ENCODE measurements at regions not wholly inside any gene's neighbourhood (a gene's known extent, or its start where the extent isn't known, plus 50 kb on each side); places are given as distances from the start of the nearest gene placed in this dataset.
"Not testable (repeated sequence)": the region's sequence is repeated elsewhere in the genome, so short reads cannot be mapped to it uniquely, and the experiment has no call there.

DNA sequence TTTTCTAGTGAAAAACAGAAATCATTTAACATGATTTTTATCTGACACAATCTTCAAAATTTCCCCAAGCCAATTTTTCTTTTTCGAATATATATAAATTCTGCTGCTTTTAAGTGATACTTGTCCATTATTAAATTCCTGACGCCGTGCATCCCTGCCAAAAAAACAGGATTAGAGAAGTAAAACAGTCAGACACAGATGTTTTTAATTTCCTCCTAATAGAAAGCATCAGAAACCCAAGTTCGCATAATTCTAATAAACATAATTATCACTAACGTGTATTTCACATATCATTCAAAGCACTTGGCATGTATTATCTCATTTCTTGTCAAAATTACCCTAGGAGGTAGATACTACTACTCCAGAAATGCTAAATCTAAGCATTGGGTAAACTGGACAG is 179.5 kb downstream of the ZFP64 start:
- no peaks in the 10 kb centered on the region for H3K36me3 ChIP-seq (ENCODE audit: insufficient read depth, low read length)
- peak overlapping the region; percentile 28; the same call in 1 of the 2 replicates for H3K4me3 ChIP-seq
- H3K9ac ChIP-seq (ENCODE audit: insufficient read length), result no peak overlapping the region
- H3K27ac ChIP-seq, result peak overlapping the region; percentile 48; the same call in 1 of the 2 replicates
- DNase-seq (ENCODE audit: low read depth, low spot score), result no peak
- H3K9me3 ChIP-seq (ENCODE audit: low read depth, low read length), result peaks cover 3% of the 10 kb centered on the region; the same call in 1 of the 2 replicates
- no peak for TF ChIP-seq EZH2 (IDR thresholded peaks at IDR 0.05)
- TF ChIP-seq POLR2AphosphoS5 (IDR thresholded peaks at IDR 0.05; ENCODE audit: borderline replicate concordance, low read depth, low read length), result no peak; the same call in 1 of the 2 replicates
- peak; percentile 8 for TF ChIP-seq FOXP2 (optimal IDR thresholded peaks at IDR 0.05; ENCODE audit: control extremely low read depth, extremely low read length, insufficient read depth)

DNA sequence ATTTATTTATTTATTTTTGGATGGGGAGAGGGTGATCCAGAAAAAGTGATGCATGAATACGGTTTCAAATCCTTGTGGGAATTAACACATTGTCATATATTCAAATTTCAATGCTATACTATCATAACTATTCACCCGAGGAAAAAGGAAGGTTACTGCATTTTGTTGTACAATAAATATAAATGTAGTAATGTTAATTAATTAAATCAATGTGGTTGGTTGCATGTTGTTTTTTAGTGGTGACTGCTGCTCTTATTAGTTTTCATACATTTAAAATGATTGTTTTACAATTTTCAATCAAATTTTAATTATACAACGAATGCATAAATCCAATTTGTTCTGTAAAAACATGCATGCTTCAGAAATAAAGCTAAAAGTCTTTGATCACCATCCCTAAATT is 180.5 kb downstream of the ZFP64 start:
- no peak overlapping the region for H3K27ac ChIP-seq
- peaks cover 3% of the 10 kb centered on the region; the same call in 1 of the 2 replicates for H3K9me3 ChIP-seq (ENCODE audit: low read depth, low read length)
- H3K9ac ChIP-seq (ENCODE audit: insufficient read length), result no peak overlapping the region
- DNase-seq (ENCODE audit: low read depth, low spot score), result no peak
- no peaks in the 10 kb centered on the region for H3K36me3 ChIP-seq (ENCODE audit: insufficient read depth, low read length)
- H3K4me3 ChIP-seq, result no peak overlapping the region
- TF ChIP-seq EZH2 (IDR thresholded peaks at IDR 0.05), result no peak
- no peak for TF ChIP-seq POLR2AphosphoS5 (IDR thresholded peaks at IDR 0.05; ENCODE audit: borderline replicate concordance, low read depth, low read length)
- no peak for TF ChIP-seq FOXP2 (optimal IDR thresholded peaks at IDR 0.05; ENCODE audit: control extremely low read depth, extremely low read length, insufficient read depth)

DNA sequence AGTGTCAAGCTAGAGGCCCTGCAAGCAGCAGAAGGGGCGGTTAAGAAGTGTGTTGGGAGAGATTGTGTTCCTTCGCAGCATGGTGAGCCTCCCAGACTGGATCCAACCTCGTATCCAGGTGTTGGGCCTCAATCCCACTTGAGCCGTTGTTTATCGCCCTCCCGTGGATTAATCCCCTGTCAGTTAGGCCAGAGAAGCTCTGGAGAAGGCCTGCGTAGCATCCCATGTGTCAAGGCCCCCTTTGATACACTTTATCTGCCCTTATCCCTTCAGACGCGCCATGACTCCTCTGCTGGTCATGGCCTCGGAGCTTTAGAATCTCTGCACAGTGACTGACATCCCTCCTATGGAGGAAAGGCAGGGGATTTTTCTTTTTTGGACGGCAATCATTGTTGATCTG is 181.0 kb downstream of the ZFP64 start:
- H3K4me3 ChIP-seq, result no peak overlapping the region
- no peak overlapping the region for H3K9ac ChIP-seq (ENCODE audit: insufficient read length)
- H3K9me3 ChIP-seq (ENCODE audit: low read depth, low read length), result peaks cover 3% of the 10 kb centered on the region; the same call in 1 of the 2 replicates
- no peak overlapping the region for H3K27ac ChIP-seq
- DNase-seq (ENCODE audit: low read depth, low spot score), result no peak
- TF ChIP-seq EZH2 (IDR thresholded peaks at IDR 0.05) (no peak), POLR2AphosphoS5 (IDR thresholded peaks at IDR 0.05; ENCODE audit: borderline replicate concordance, low read depth, low read length) (no peak), FOXP2 (optimal IDR thresholded peaks at IDR 0.05; ENCODE audit: control extremely low read depth, extremely low read length, insufficient read depth) (no peak)
- H3K36me3 ChIP-seq (ENCODE audit: insufficient read depth, low read length), result no peaks in the 10 kb centered on the region

DNA sequence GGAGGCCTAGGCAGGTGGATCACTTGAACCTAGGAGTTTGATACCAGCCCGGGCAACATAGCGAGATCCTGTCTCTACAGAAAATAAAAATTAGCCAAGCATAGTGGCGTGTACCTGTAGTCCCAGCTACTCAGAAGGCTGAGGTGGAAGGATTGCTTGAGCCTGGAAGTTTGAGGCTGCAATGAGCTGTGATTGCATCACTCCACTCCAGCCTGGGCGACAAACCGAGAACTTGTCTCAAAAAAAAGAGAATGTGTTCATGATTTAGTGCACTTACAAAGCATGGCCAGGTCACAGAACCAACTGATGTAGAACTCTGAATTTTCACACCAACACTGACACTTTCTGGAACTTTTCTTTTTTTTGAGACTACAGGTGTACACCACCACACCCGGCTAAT is 182.7 kb downstream of the ZFP64 start:
- TF ChIP-seq POLR2AphosphoS5 (IDR thresholded peaks at IDR 0.05; ENCODE audit: borderline replicate concordance, low read depth, low read length) (no peak), FOXP2 (optimal IDR thresholded peaks at IDR 0.05; ENCODE audit: control extremely low read depth, extremely low read length, insufficient read depth) (no peak), EZH2 (IDR thresholded peaks at IDR 0.05) (no peak)
- no peak for DNase-seq (ENCODE audit: low read depth, low spot score)

DNA sequence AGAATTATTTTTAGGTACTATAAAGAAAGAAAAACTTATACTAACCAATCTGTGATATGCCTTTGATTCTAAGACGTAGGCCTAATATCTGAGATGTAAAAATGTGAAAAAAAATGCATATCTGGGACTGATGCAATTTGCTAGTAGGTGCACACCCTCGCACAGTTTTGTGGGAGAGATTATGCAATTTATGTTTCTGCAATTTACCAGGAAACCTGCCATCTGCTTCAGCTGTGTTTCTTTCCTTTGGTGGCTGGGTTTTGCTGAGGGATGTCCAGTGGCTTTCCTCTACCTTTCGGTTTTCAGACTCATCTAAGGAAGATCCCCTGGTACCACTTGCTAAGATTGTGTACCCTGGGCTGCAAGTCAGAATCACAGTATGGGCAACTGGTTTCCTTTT is 186.9 kb downstream of the ZFP64 start:
- H3K27ac ChIP-seq, result peak overlapping the region; percentile 64
- H3K4me3 ChIP-seq, result no peak overlapping the region
- H3K36me3 ChIP-seq (ENCODE audit: insufficient read depth, low read length), result no peaks in the 10 kb centered on the region
- TF ChIP-seq POLR2AphosphoS5 (IDR thresholded peaks at IDR 0.05; ENCODE audit: borderline replicate concordance, low read depth, low read length) (no peak), EZH2 (IDR thresholded peaks at IDR 0.05) (no peak), FOXP2 (optimal IDR thresholded peaks at IDR 0.05; ENCODE audit: control extremely low read depth, extremely low read length, insufficient read depth) (no peak)
- DNase-seq (ENCODE audit: low read depth, low spot score), result no peak
- peak overlapping the region; percentile 26 for H3K9ac ChIP-seq (ENCODE audit: insufficient read length)
- H3K9me3 ChIP-seq (ENCODE audit: low read depth, low read length), result no peaks in the 10 kb centered on the region

More for the DNA sequence above, 182.7 kb downstream of the ZFP64 start:
- H3K36me3 ChIP-seq (ENCODE audit: insufficient read depth, low read length), result no peaks in the 10 kb centered on the region
- peaks cover 3% of the 10 kb centered on the region; the same call in 1 of the 2 replicates for H3K9me3 ChIP-seq (ENCODE audit: low read depth, low read length)
- no peak overlapping the region for H3K4me3 ChIP-seq
- H3K27ac ChIP-seq, result no peak overlapping the region
- no peak overlapping the region for H3K9ac ChIP-seq (ENCODE audit: insufficient read length)

DNA sequence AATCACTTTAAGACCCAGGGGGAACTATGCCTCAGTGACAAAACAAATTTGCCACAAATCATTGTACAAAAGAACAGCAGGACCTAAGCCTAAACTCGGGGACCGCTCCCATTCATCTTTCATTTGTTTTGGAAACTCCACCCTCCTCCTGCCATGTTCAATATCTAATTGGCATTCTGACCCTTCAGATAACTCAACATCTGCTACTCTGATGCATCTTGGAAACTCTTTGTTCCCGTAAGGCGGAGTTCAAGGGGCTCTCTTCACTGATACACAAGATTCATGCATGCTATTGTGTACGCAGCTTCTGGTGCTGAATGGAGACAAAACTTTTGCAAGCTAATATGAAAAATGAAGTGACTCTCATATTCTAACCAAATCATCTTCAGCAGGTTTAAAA is 187.6 kb downstream of the ZFP64 start:
- H3K27ac ChIP-seq, result peak overlapping the region; percentile 64; the same call in 1 of the 2 replicates
- H3K9ac ChIP-seq (ENCODE audit: insufficient read length), result no peak overlapping the region
- DNase-seq (ENCODE audit: low read depth, low spot score), result no peak
- H3K36me3 ChIP-seq (ENCODE audit: insufficient read depth, low read length), result no peaks in the 10 kb centered on the region
- H3K9me3 ChIP-seq (ENCODE audit: low read depth, low read length), result no peaks in the 10 kb centered on the region
- H3K4me3 ChIP-seq, result no peak overlapping the region
- TF ChIP-seq EZH2 (IDR thresholded peaks at IDR 0.05) (no peak), POLR2AphosphoS5 (IDR thresholded peaks at IDR 0.05; ENCODE audit: borderline replicate concordance, low read depth, low read length) (no peak), FOXP2 (optimal IDR thresholded peaks at IDR 0.05; ENCODE audit: control extremely low read depth, extremely low read length, insufficient read depth) (no peak)

DNA sequence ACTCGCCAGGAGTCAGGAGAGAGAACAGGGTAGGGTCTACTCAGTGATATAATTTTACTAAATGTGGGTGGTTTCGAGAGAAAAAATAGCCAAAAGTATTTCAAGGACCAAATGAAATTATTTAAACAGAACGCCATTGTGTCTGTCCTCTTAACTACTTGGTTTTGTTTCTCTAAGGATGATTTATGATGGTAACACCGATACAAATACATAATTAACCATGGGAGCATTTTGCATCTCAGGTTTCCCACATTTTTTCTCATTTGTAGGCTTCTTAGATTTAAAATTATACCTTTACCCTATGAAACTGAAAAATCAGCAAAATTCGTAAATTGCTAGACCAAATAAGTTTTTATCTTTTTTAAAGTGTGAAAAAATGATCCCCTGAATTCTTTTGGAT is 188.2 kb downstream of the ZFP64 start:
- Histone ChIP-seq H3K36me3 (ENCODE audit: insufficient read depth, low read length) (no peaks in the 10 kb centered on the region), H3K27ac (peak overlapping the region; percentile 52), H3K4me3 (no peak overlapping the region), H3K9me3 (ENCODE audit: low read depth, low read length) (no peaks in the 10 kb centered on the region), H3K9ac (ENCODE audit: insufficient read length) (no peak overlapping the region)
- DNase-seq (ENCODE audit: low read depth, low spot score), result no peak
- TF ChIP-seq POLR2AphosphoS5 (IDR thresholded peaks at IDR 0.05; ENCODE audit: borderline replicate concordance, low read depth, low read length), result no peak
- no peak for TF ChIP-seq FOXP2 (optimal IDR thresholded peaks at IDR 0.05; ENCODE audit: control extremely low read depth, extremely low read length, insufficient read depth)
- no peak for TF ChIP-seq EZH2 (IDR thresholded peaks at IDR 0.05)

DNA sequence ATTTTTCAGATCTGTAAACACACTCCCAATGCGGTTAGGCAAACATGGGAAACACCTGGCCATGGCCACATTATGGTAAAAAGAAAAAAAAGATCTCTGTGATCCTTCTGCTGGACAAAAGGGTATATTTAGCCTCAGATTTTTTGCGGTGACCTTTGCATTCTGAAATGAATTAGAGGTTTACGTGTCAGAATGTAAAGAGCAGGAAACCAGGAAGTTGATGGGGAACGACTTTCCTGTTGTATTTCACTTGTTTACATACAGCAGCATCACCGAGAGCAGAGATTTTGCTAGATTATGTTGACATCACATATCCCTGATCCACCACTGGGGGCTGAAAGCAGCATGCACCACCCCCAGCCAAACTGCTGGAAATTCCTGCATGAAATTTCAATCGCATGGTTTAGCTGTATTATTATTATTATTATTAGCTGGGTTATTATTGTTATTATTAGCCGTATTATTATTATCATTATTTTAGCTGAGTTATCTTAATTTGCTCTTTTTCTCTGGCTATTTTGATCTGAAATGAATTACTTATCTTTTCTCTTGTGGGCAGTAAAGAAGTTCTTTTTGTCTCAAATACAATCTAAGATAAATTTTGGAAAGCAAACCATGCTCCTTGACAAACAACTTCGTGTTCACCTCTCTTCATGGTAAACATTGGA is 189.4 kb downstream of the ZFP64 start:
- no peaks in the 10 kb centered on the region for H3K36me3 ChIP-seq (ENCODE audit: insufficient read depth, low read length)
- no peak for DNase-seq (ENCODE audit: low read depth, low spot score)
- no peaks in the 10 kb centered on the region for H3K9me3 ChIP-seq (ENCODE audit: low read depth, low read length)
- peak overlapping the region; percentile 2 for H3K9ac ChIP-seq (ENCODE audit: insufficient read length)
- TF ChIP-seq POLR2AphosphoS5 (IDR thresholded peaks at IDR 0.05; ENCODE audit: borderline replicate concordance, low read depth, low read length) (no peak), EZH2 (IDR thresholded peaks at IDR 0.05) (no peak), FOXP2 (optimal IDR thresholded peaks at IDR 0.05; ENCODE audit: control extremely low read depth, extremely low read length, insufficient read depth) (peak; percentile 87)
- peak overlapping the region; percentile 49; the same call in 1 of the 2 replicates for H3K27ac ChIP-seq
- no peak overlapping the region for H3K4me3 ChIP-seq

DNA sequence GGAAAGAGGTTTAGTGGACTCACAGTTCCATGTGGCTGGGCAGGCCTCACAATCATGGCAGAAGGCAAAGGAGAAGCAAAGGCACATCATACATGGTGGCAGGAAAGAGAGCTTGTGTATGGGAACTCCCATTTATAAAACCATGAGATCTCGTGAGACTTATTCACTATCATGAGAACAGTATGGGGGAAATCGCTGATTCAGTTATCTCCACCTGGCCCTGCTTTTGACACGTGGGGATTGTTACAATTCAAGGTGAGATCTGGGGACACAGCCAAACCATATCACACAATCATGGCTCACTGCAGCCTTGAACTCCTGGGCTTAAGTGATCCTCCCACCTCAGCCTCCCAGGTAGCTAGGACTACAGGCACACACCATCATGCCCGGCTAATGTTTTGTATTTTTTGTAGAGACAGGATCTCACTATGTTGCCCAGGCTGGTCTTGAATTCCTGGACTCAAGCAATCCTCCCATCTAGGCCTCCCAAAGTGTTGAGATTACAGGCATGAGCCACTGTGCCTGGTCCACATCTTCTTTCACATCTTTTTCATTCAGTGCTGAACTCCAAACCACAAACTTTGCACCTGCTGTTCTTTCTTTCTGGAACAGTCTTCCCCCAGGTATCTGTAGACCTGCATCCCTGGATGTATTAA is 194.2 kb downstream of the ZFP64 start:
- not testable (repeated sequence) for H3K36me3 ChIP-seq (ENCODE audit: insufficient read depth, low read length); H3K9me3 ChIP-seq (ENCODE audit: low read depth, low read length); H3K27ac ChIP-seq; H3K9ac ChIP-seq (ENCODE audit: insufficient read length); DNase-seq (ENCODE audit: low read depth, low spot score); H3K4me3 ChIP-seq
